HG03520 (cell line): ENCODE measurements at regions not wholly inside any gene's neighbourhood (a gene's known extent, or its start where the extent isn't known, plus 50 kb on each side); places are given as distances from the start of the nearest gene placed in this dataset.

Source experiments
- ATAC-seq: cut with Tn5 transposase; IDR thresholded peaks from one replicate; pipeline ENCODE4 v1.9.1; 2021; ENCODE audit warnings: mild to moderate bottlenecking, moderate library complexity; ENCODE audit not compliant: unreplicated experiment

GRCh38 chr2:107290041-107290440 is 404.1 kb upstream of the ST6GAL2 start:
- ATAC-seq, result no peak

- no peak for ATAC-seq
These were observed 418.0 kb upstream of the ST6GAL2 start for GRCh38 chr2:107303964-107304363.

- no peak for ATAC-seq
These were observed 420.0 kb upstream of the ST6GAL2 start for GRCh38 chr2:107305966-107306365.

GRCh38 chr2:107306881-107307280 is 420.9 kb upstream of the ST6GAL2 start:
- ATAC-seq, result no peak

- no peak for ATAC-seq
These were observed 422.9 kb upstream of the ST6GAL2 start for GRCh38 chr2:107308835-107309234.

GRCh38 chr2:107312240-107312639 is 426.3 kb upstream of the ST6GAL2 start:
- ATAC-seq, result no peak

- no peak for ATAC-seq
These were observed 427.3 kb upstream of the ST6GAL2 start for GRCh38 chr2:107313316-107313715.

GRCh38 chr2:107320881-107321280 is 434.9 kb upstream of the ST6GAL2 start:
- ATAC-seq, result no peak

GRCh38 chr2:107322416-107322815 is 436.4 kb upstream of the ST6GAL2 start:
- no peak for ATAC-seq

- ATAC-seq, result no peak
These were observed 438.1 kb upstream of the ST6GAL2 start for GRCh38 chr2:107323946-107324565.

GRCh38 chr2:107325981-107326786 is 440.2 kb upstream of the ST6GAL2 start:
- no peak for ATAC-seq

GRCh38 chr2:107334306-107334705 is 448.3 kb upstream of the ST6GAL2 start:
- ATAC-seq, result no peak

- ATAC-seq, result no peak
These were observed 450.6 kb upstream of the ST6GAL2 start for GRCh38 chr2:107336526-107336925.

- ATAC-seq, result no peak
These were observed 451.4 kb upstream of the ST6GAL2 start for GRCh38 chr2:107337209-107337898.

GRCh38 chr2:107338059-107338458 is 452.1 kb upstream of the ST6GAL2 start:
- ATAC-seq, result no peak

- no peak for ATAC-seq
These were observed 452.6 kb upstream of the ST6GAL2 start for GRCh38 chr2:107338571-107338970.

GRCh38 chr2:107340955-107341354 is 455.0 kb upstream of the ST6GAL2 start:
- ATAC-seq, result no peak

GRCh38 chr2:107349329-107349728 is 463.4 kb upstream of the ST6GAL2 start:
- ATAC-seq, result no peak

GRCh38 chr2:107354175-107354574 is 468.2 kb upstream of the ST6GAL2 start:
- ATAC-seq, result no peak

- ATAC-seq, result no peak
These were observed 468.3 kb upstream of the RGPD4 start for GRCh38 chr2:107358362-107358761.

- ATAC-seq, result no peak
These were observed 467.7 kb upstream of the RGPD4 start for GRCh38 chr2:107359021-107359420.
